Smooth muscle cell of the brain vasculature (primary cell): ENCODE measurements at regions not wholly inside any gene's neighbourhood (a gene's known extent, or its start where the extent isn't known, plus 50 kb on each side); places are given as distances from the start of the nearest gene placed in this dataset.
"Not testable (repeated sequence)": the region's sequence is repeated elsewhere in the genome, so short reads cannot be mapped to it uniquely, and the experiment has no call there.

Experiments used
- DNase-seq: peaks from one replicate; pipeline ENCODE4 v3.0.0-alpha.2; 2012; ENCODE audit warnings: low read depth, low spot score

DNA sequence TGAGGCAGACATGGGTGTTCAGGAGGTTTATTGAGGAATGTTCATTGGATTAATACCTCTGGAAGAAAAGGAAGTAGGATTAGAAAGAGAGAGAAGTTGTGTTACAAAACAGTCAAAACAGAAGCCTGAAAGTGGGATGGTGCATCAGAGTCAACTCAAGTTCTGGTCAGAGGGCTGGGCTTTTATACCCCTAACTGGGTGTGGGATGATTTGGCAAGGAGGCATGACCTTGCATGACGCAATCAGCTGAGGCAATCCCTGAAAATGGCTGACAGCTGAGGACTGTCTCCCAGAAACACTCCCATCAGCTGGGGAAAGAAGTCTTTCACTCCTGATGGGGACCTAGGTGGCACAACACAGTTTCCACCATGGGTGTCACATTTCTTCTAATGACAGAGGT, 818.2 kb downstream of the SATB2 start:
- DNase-seq: no peak

DNA sequence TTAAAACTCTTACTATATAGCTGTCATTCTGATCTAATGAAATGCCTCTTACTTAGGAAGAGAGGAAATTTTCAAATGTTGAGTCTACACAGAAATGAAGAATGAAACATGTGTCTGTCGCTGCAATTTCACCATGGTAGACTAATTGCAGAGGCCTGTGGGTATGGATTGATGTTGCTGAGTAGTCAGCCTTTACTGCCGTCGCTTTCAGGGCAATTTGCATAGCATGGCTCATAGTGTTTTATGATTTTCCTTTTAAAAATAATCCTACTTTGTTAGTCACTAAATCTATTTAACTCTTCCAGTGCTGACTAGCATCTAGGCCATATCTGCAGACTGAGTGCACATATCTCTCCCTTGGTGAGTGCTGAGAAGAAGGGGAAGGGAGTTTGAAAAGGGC, 819.2 kb downstream of the SATB2 start:
- DNase-seq: no peak

DNA sequence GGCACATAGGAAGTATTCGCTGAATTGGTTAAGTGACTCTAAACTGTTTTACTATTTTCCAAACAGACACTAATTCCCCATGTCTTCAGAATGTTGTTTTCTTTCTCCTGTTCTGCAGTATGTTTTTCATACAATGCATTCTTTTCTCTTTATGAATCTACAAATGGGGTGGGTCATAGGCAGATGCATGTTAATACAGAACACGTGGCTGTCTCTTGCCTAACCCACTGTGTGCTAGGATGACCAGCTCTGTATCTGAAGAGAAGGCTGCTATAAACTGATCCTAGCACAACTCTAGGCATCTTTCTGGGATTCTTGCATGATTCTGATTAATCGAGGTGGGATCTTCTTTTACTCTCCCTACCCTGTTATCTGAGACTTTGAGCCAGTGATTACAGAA, 826.0 kb downstream of the PLCL1 start:
- no peak for DNase-seq

DNA sequence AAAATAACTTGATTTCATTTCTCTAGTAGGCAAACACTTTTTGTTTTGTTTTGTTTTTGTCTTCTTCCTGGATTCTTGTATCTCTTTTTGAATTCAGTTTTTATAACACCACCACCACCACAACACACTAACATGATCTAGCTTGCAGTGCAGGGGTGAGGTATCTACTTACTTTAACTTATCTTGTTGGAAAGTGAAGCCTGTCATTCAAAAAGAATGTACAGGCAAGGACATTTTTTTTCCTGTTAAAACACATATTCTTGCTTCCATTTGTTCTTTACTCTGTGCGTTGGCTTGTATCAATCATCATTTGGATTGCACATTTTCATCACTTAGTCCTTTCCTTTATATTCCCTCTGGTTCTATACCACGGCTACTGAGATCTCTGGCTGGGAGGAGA, 824.2 kb downstream of the PLCL1 start:
- DNase-seq: no peak

DNA sequence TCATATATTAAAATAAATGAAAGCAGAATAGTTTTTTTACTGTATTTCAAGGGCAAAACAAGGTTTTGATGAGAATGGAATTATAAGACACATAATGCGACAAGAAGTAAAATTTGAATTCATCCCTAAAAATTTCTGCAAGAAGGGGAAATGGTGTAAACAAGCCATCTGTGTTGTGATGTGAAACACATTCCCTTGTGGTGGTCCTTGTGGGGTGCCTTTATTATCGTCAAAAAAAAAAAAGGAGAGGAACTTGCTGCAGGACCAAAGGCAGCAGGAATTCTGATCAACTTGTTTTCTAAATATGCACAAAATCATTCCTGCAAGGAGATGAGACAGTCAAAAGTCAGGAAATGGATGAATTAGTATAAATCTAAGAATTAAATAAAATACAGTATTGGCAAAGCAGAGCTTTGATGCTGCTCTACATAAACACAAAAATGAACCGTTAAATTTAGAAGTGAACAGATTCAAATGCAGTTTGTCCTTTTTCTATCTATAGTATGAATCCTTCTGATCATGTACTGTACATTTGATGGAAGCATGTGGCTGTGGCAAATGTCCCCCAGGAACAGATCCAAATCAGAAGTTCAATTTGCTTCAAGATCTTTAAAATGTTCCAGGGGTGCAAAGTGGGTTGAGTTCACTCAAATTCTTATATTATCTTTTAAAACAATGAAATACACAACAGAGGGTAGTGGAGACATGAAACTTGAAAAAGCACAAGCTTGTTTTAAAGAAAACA, 818.8 kb downstream of the PLCL1 start:
- no peak for DNase-seq

DNA sequence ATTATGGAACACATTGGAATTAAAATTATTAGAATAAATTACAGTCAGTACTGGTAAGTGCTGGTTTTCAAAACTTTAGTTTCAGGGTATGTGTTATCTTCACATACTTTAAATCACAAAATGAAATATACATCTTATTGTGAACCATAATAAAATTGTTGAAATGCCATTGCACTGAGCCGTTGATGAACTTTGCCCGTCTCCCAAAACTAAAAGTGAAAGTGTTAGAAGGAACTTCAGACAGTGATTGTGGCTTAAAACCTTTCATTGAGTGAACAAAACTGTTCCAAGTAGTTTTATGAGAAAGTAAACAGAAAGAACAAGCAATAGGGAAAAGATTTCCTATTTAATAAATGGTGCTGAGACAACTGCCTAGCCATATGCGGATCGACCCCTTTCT, 811.6 kb downstream of the PLCL1 start:
- no peak for DNase-seq

DNA sequence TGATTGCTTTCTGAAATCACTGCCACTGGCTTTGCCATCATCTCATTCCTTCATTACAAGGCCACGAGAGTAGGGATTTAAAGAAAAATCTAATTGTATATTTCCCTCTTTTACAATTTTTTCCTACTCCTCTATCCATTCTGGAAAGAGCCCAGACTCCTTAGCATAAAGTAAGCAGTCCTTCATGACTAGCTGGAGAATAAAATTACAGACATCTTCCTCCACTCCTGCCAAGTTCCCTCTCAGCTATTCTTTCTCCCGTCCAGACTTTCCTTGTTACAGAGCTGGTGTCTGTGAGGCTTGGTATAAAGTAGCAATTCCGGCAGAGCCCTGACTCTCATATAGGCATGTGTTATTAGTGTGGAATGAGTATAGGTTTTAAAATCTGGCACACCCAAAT, 806.8 kb downstream of the PLCL1 start:
- no peak for DNase-seq

DNA sequence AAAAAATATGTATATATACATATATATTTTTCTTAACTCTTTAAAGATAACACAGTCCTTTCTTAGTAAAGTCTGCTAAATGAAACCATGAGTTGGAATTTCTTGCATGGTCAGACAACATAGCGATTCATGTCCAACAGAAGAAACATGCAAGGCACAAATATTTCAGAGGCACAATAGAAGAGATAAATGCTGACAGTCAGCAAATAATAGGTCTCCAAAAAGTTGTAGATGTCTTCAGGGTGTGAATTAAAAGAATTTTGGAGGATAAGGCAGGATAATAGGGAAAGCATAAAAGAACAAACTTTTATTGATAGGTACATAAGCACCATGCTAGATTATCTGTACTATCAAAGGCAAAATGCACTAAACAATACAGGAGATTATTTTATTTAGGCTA, 800.2 kb downstream of the PLCL1 start:
- no peak for DNase-seq

DNA sequence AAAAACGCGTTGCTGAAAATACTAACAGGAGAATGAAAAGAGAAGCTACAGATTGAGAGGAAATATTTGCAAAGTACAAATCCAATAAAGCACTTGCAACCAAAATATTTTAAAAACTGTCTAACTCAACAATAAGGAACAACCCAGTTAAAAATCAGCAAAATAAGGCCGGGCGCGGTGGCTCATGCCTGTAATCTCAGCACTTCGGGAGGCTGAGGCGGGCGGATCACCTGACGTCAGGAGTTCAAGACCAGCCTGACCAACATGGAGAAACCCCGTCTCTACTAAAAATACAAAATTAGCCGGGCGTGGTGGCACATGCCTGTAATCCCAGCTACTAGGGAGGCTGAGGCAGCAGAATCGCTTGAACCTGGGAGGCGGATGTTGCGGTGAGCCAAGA, 798.6 kb downstream of the PLCL1 start:
- DNase-seq: not testable (repeated sequence)

DNA sequence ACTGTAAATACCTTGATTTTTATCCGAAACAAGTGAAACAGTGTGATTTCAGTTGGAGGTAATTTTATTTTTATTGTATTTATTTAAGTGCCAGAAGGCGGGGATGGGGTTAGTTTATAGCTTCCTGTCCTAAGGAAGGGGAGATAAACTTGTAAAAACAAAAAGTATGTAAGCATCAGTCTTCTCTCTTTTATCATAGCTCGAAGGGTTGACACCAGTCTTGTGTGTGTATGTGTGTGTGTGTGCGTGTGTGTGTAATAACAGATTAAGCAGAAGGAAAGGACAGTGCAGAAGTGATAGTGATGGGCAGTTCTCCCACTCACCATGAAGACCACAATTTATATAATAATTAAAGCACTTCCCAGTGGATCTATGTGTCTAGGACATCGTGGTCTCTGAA, 793.3 kb downstream of the PLCL1 start:
- no peak for DNase-seq

DNA sequence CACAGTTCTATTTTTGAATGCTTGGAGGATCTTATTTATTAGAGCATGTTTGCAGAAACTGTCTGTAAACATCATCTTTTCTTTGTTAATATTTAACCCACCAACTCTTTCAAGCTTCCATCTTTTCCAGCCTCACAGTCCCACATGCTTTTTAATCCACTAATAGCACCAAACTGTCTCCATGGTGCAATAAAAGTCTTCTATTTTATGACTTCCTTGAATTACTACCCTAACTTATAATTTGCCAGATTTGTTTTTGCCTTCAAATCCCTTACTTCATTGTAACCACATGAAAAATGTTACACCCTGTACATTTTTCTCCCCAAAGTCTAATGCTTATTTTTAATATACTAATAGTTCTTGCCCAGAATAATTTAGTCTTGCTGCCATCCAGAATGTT, 792.6 kb downstream of the PLCL1 start:
- no peak for DNase-seq

DNA sequence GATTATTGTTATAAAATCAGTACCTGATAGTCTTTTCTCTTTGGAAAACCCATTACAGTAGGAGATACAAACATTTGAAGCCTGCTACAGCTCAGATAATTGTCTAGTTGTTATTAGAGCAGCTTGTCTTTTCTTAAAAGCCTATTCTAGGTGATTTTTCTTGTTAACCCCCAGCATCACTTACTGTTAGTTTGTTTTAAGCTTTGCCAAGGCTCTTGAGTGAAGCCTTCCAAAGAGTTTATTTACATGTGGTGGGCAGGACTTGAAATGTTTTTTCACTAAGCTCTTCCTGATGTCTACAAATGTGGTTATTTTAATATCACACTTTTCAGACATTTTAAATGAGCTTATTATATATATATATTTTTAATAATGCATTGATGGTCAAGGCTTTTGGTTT, 791.3 kb downstream of the PLCL1 start:
- no peak for DNase-seq

DNA sequence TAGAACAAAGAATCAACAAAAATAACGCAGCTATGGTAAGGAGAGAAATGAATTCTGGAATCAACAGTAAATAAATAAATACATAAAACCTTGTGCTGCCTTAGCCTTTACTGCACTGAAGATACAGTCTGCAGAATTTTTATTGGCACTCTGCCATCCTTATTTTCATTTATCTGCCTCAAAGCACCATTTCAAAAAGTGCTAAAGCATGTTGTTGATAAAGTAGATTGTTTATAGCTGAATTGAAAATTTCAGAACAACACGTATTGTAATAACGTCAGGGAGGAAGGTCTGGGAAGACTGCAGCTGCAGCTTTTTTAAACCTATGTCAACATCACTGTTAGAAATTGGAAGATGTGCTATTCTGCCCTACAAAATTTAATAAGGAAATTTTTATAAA, 787.2 kb downstream of the PLCL1 start:
- DNase-seq: no peak

DNA sequence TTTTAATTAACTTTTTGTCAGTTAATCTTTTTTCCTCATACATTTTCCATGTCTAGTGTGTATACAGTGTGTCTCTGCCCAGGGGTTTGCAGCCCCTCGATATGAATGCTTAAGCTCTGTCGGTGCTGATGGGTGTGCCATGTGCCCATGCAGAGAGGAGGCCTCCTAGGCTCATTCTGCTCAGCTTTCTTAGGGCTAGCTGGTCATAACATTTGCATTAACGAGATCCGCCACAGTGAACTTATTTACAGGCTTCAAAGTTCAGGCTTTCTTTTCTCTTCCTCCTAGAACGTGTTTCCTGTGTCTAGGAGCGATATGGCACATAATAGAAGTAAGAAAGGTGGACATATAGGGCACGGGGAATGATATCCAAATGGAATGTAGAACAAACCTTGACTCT, 783.3 kb downstream of the PLCL1 start:
- DNase-seq: no peak

DNA sequence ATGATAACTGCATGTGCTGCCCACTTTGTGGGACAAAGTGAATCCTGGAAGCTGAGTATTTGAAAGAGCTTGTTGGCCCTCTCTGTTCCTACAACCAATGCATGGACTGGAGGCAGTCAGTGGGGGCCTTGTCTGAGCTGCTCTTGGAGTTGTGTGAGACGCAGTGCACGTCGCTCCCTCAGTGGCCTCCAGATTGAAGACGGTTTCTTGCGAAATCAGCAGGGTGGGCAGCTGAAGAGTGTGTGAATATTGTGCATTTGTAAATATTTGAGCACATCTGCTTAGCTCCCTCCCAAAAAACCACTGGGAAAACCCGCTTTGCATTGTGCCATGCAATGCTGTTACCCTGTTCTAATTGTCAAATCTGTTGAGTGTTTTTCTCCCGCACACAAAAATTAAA, 782.8 kb downstream of the PLCL1 start:
- DNase-seq: no peak

DNA sequence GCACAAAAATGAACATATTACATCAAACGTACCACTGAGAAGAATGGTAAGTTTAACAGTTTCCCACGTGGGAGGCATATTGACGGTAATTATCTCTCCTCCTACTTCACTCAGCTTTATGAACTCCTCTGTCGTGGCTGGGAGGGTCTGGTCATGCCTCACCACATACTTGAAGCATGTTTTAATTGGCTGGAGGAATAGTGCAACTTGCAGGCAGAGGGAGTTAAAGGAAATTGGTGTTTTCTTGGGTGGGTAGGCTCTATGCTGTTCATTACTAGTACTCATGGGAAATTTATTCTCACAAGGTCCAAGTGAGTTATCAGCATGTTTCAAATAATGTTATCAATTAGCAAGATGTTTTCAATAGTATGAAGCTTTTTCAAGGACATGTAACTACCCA, 767.0 kb downstream of the PLCL1 start:
- no peak for DNase-seq

DNA sequence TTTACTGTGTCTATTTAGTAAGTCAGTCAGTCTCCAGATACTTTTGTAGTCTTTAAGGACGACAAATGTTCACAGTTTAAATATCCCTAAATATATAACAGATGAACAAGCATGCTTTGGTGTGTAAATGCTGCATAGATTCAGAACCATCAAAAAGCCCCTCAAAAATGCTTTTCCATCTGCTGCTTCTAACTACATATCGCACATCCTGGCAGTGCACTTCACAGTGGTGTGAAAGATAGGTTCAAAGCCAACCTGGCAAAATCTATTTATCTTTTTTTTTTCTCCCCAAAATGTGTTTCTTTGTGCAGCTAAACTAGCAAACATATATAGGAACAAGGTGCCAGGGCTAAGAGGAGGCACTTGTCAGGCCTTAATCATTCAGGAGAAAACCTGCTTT, 753.8 kb downstream of the PLCL1 start:
- DNase-seq: no peak

DNA sequence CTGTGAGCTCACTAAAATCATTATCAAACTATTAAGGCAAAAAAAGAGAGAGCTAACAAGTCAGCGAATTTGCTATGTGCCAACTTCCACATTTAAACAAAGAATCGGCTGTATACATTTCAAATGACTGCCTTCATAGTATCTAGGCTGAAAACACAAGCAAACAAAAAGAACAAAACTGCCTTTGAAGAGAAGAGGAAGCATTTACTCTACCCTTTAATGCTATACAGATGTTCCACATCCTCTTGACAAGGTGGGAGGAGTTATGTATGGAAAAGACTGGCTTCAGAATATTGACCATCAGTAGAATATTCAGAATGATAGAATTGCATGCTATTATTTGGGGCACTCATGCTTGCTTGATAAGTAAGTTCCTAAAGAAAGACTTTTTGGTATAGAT, 741.7 kb downstream of the PLCL1 start:
- DNase-seq: no peak

DNA sequence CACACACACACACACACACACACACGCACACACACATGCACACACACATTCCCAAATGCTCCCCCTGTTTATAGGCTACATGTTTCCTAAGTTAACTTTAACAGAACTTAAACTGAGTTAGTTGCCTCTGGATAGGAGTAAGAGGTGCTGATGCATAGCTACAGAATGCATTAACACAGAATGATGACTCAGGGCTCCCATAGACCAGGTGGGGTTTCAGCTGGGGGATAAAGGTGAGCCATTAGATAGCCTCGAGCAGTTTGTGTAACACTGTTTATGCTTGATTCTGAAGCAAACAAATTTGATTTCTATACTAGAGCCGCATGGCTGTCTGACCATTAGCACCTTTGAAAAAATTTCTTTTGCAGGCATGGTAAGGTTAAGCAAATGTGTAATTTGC, 741.0 kb downstream of the PLCL1 start:
- no peak for DNase-seq

DNA sequence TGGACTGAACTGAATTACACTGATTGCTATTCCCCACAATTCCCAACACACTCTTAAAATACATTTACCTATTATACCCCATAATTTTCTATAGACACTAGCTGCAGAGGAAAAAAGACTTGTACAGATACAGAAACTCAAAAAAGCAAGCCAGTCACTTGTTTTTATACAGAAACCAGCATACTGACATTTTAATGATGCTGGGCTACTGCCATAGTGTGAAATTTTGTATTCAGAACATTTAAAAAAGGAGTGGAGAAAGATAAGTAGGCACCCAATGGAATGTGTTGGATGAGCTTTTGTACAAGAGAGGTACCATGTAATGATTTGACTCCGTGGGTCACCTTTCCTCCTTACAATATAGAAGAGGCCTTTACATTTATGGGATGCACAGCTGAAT, 740.1 kb downstream of the PLCL1 start:
- DNase-seq: no peak

DNA sequence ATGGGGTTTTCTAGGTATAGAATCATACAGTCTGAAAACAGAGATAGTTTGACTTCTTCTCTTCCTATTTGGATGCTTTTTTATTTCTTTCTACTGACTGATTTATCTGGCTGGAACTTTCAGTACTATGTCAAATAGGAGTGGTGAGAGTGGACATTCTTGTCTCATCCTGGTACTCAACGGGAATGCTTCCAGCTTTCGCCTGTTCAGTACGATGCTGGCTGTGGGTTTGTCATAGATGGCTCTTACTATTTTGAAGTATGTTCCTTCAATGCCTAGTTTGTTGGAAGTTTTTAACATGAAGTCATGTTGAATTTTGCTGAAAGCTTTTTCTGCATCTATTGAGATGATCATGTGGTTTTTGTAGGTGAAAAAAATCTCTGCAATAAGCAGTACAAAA, 730.4 kb downstream of the PLCL1 start:
- DNase-seq: no peak

DNA sequence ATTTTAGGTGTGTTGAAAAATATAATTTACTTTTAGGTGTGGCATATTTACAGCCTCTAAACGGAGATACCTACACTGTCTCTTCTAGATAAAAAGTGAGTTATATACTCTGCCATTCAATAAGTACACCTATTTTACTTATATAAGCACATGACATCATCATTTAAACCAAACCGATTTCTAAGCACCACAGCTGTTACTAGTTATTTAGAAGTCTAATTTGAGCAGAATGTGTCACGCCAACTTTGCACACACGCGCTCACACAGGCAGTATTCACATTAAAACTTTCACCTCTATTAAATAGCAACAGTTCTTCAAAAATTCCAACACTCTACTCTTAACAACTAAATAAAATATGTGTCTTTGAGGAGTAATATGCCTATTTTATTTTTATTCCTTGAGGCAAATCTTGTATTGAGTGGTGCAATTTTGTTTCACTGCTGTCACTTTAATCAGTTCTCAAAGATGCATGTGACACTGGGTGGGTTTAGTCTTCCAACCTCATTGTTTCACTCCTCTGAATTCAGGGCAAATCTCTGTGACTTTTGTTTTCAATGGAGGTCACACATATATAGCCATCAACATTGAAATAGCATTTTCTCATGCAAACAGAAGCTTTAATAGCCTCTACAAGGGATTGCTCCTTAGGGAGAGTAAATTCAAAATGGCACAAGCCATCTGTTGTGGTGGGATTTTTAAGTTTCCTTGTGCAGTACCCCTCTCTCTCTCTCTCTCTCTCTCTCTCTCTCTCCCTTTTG, 721.0 kb downstream of the PLCL1 start:
- no peak for DNase-seq

DNA sequence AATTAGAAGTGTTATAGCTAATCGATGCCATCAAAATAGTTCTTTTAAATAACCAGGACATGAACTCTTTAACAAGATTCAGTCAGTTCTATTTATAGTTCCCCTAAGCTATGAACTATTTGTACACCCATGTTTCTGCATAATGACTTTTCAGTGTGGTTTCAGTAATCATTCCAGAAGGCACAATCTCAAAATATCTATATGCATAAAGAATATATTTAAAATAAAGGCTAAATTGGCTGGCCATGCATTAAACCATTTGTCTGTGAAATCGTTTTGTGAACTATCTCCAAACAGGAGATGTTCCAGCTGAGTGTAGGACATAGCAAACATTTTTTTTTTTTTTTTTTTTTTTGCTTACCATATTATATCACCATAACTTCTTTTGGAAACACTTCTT, 719.3 kb downstream of the PLCL1 start:
- no peak for DNase-seq

DNA sequence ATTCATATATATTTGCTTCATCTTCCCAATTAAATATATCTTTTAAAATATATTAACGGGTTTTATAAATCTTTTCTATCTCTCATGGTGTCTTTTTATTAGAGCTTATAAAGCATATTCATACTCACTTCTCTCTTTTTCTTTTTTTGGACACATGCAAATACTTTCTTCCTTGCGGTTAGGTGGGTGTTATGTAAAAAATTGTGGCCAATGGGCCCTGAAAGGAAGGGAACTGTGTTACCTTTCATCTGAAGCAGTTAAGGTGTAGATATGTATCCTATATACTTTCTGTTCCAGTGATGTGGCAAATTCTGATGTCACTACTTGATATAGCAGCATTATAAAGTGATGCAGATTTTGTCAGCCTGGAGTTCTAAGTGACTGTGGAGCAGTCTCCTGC, 714.5 kb downstream of the PLCL1 start:
- DNase-seq: no peak
